ENCODE measurements at regions not wholly inside any gene's neighbourhood (a gene's known extent, or its start where the extent isn't known, plus 50 kb on each side); places are given as distances from the start of the nearest gene placed in this dataset.
"Not testable (repeated sequence)": the region's sequence is repeated elsewhere in the genome, so short reads cannot be mapped to it uniquely, and the experiment has no call there.

DNA sequence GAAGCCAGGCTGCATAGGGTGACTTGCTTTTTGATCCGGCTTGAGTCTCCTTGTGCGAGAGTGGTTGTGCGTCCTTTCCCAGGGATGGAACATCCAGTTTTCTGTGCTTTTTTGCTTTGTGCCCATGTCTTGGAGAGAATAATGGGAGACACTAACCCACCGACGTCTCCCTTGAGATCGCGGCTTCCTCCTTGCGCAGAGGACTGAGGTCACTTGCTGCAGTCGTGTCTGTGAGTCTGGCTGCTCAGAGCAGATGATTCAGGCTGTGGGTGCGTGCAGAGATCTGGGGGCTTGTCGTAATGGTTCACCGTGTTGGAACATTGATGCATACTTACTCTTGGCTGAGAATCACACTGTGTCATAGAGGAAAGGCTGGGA, 164.5 kb upstream of the CACNA1E start:
- Histone ChIP-seq H3K4me3 (ENCODE audit: low read depth, low read length) (no peak overlapping the region), H3K27me3 (ENCODE audit: control insufficient read depth, insufficient read depth, low read length) (peaks cover 47% of the 10 kb centered on the region), H3K36me3 (ENCODE audit: control insufficient read depth, insufficient read depth, low read length) (no peaks in the 10 kb centered on the region)
- FAIRE-seq = no peak
- TF ChIP-seq, protein P1, sequence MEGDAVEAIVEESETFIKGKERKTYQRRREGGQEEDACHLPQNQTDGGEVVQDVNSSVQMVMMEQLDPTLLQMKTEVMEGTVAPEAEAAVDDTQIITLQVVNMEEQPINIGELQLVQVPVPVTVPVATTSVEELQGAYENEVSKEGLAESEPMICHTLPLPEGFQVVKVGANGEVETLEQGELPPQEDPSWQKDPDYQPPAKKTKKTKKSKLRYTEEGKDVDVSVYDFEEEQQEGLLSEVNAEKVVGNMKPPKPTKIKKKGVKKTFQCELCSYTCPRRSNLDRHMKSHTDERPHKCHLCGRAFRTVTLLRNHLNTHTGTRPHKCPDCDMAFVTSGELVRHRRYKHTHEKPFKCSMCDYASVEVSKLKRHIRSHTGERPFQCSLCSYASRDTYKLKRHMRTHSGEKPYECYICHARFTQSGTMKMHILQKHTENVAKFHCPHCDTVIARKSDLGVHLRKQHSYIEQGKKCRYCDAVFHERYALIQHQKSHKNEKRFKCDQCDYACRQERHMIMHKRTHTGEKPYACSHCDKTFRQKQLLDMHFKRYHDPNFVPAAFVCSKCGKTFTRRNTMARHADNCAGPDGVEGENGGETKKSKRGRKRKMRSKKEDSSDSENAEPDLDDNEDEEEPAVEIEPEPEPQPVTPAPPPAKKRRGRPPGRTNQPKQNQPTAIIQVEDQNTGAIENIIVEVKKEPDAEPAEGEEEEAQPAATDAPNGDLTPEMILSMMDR (IDR thresholded peaks at IDR 0.05; ENCODE audit: insufficient read depth, low read length, severe bottlenecking) = no peak
- peak; percentile 81 for DNase-seq (ENCODE audit: low read depth)

DNA sequence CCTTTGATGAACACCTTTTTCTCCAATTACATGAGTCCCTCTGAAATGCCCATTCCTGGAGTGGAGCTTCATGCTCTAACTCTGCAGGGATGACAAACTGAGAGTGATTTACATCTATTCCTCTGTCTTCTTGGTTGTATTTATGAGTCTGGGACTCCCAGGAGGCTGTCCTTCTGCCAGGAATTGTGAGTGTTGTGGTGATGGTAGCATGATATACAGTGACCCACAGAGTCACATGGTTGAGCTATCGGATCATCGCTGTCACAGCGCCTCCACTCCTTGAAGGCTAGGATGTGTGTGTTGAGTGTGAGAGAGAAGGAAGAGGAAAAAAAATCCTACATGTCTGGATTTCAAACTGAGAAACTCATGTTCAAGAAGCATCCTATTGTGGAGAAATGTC, 163.4 kb upstream of the CACNA1E start:
- FAIRE-seq = no peak
- Histone ChIP-seq H3K36me3 (ENCODE audit: control insufficient read depth, insufficient read depth, low read length) (no peaks in the 10 kb centered on the region), H3K27me3 (ENCODE audit: control insufficient read depth, insufficient read depth, low read length) (peaks cover 43% of the 10 kb centered on the region)

DNA sequence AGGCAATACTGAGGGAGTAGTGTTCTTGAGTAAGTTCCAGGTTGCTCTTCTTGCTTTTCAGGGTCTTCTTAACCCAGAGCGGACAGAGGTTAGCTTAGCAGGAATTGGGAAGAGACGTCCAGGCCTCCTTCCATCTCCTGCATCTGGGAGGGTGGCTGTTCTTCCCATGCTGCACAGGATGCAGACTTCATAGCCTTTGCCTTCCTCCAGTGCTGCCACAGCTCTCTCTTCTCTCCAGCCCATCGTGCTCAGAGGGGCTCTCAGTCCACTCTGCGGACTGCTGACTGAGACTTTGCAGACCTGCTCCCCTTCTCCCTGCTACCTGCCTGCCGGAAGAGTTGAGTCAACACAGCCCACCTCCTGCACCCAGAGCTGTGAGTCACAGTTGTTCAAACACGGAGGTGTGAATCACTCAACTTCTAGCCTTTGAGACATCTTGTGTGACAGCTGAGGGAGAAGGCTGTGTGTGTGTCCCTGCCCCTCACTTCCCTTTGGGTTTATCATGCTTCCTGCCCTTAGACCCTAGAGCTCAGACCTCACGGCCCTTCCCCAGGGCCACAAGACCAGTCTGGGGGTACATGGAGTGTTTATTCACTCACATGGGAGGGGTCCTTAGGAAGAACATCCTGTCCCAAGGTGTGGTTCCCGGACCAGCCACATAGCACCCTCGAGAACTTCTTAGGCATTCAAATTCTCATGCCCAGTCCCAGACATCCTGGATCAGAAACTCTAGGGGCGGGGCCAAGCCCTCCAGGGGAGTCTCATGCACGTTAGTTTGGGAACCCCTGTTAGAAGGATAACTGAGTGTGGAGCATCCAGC, 158.3 kb upstream of the CACNA1E start:
- Histone ChIP-seq H3K27me3 (ENCODE audit: control insufficient read depth, insufficient read depth, low read length) (peaks cover 2% of the 10 kb centered on the region), H3K4me3 (ENCODE audit: low read depth, low read length) (no peak overlapping the region), H3K36me3 (ENCODE audit: control insufficient read depth, insufficient read depth, low read length) (no peaks in the 10 kb centered on the region)
- peak; percentile 94 for FAIRE-seq
- peak; percentile 97 for DNase-seq (ENCODE audit: low read depth)
- TF ChIP-seq, protein P1 (IDR thresholded peaks at IDR 0.05; ENCODE audit: insufficient read depth, low read length, severe bottlenecking) = no peak

More for the DNA sequence above, 163.4 kb upstream of the CACNA1E start:
- TF ChIP-seq, protein P1 (IDR thresholded peaks at IDR 0.05; ENCODE audit: insufficient read depth, low read length, severe bottlenecking) = no peak
- DNase-seq (ENCODE audit: low read depth) = no peak
- H3K4me3 ChIP-seq (ENCODE audit: low read depth, low read length) = no peak overlapping the region

DNA sequence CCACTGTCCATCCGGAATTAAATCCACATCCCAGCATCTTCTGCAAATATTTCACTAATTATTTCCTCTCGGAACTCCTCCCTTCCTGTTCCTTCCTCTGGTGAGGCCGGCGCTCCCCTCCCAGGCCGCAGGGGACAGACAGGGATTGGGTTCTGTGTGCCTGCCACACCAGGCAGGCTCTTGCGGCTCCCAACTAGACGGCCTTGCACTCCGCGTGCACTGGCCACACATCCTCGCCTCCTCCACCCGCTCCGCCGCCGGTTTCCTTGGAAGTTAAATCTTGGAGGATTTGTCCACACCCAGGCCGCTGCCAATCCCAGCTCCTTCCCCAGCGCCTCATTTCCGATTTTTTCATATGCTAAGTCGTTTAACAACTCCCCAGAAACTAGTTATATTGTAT, 157.6 kb upstream of the CACNA1E start:
- FAIRE-seq; H3K4me3 ChIP-seq (ENCODE audit: low read depth, low read length); DNase-seq (ENCODE audit: low read depth); H3K27me3 ChIP-seq (ENCODE audit: control insufficient read depth, insufficient read depth, low read length); H3K36me3 ChIP-seq (ENCODE audit: control insufficient read depth, insufficient read depth, low read length): not testable (repeated sequence)

DNA sequence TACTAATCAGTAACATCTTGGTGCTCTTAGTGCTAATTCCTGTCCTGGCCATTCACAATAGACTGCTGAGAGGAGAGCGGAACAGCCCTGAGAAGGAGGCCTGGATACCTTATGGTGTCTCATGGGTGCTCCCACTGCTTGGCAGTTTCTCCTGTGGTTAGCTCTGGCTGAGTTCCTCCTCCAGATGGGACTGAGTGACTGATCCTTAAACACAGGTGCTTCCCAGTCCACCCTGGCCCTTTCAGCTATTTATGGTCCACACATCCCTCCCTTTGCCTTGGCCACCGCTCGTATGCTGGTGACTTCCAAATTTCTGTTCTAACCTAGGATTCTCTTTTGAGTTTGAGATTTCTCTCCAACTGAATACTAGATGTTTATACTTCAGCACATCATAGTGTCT, 157.0 kb upstream of the CACNA1E start:
- no peaks in the 10 kb centered on the region for H3K36me3 ChIP-seq (ENCODE audit: control insufficient read depth, insufficient read depth, low read length)
- no peak for DNase-seq (ENCODE audit: low read depth)
- no peaks in the 10 kb centered on the region for H3K27me3 ChIP-seq (ENCODE audit: control insufficient read depth, insufficient read depth, low read length)
- no peak overlapping the region for H3K4me3 ChIP-seq (ENCODE audit: low read depth, low read length)
- TF ChIP-seq, protein P1 (IDR thresholded peaks at IDR 0.05; ENCODE audit: insufficient read depth, low read length, severe bottlenecking) = no peak
- no peak for FAIRE-seq

DNA sequence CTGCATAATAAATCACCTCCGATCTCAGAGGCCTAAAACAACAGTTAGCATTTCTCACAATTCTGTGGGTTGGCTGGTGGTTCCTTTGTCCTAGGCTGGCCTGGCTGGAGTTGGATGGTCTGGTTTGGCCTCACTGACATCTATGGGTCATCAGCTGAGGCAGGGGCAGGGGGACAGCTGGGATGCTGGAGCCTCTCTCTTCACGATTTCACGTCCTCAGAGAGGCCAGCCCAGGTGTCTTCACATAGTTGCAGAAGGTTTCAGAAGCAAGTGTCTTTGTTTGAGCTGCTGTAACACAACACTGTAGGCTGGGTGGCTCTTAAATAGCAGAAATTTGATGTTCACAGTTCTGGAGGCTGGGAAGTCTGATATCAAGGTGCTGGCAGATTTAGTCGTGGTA, 155.5 kb upstream of the CACNA1E start:
- TF ChIP-seq, protein P1 (IDR thresholded peaks at IDR 0.05; ENCODE audit: insufficient read depth, low read length, severe bottlenecking) = no peak
- Histone ChIP-seq H3K36me3 (ENCODE audit: control insufficient read depth, insufficient read depth, low read length) (no peaks in the 10 kb centered on the region), H3K4me3 (ENCODE audit: low read depth, low read length) (no peak overlapping the region), H3K27me3 (ENCODE audit: control insufficient read depth, insufficient read depth, low read length) (no peaks in the 10 kb centered on the region)
- FAIRE-seq (peak; percentile 36), DNase-seq (ENCODE audit: low read depth) (no peak)

Measured in bronchial epithelial cell (primary cell).